ENCODE measurements at regions not wholly inside any gene's neighbourhood (a gene's known extent, or its start where the extent isn't known, plus 50 kb on each side); places are given as distances from the start of the nearest gene placed in this dataset.
A peak's percentile ranks its signal among the peaks of the same experiment; 100 is the strongest.

GRCh38 chr12:60148831-60149230 lies 553.0 kb downstream of the SLC16A7 start:
- no peak for DNase-seq

GRCh38 chr12:60152756-60153155 lies 556.9 kb downstream of the SLC16A7 start:
- no peak for DNase-seq

GRCh38 chr12:60159761-60160160 lies 563.9 kb downstream of the SLC16A7 start:
- DNase-seq = no peak

- DNase-seq = no peak
Measured at GRCh38 chr12:60162988-60163720, 567.3 kb downstream of the SLC16A7 start.

GRCh38 chr12:60165781-60166180 lies 570.0 kb downstream of the SLC16A7 start:
- no peak for DNase-seq

- DNase-seq = no peak
Measured at GRCh38 chr12:60168441-60168840, 572.6 kb downstream of the SLC16A7 start.

GRCh38 chr12:60169904-60170303 lies 574.1 kb downstream of the SLC16A7 start:
- DNase-seq = no peak

GRCh38 chr12:60172266-60173211 lies 576.7 kb downstream of the SLC16A7 start:
- no peak for DNase-seq

GRCh38 chr12:60173224-60174170 lies 577.7 kb downstream of the SLC16A7 start:
- DNase-seq = peak; percentile 6

- no peak for DNase-seq
Measured at GRCh38 chr12:60174476-60174875, 578.6 kb downstream of the SLC16A7 start.

GRCh38 chr12:60174941-60175340 lies 579.1 kb downstream of the SLC16A7 start:
- DNase-seq = no peak

GRCh38 chr12:60176891-60177290 lies 581.1 kb downstream of the SLC16A7 start:
- no peak for DNase-seq

GRCh38 chr12:60180298-60180697 lies 584.5 kb downstream of the SLC16A7 start:
- DNase-seq = no peak

GRCh38 chr12:60182354-60182753 lies 586.5 kb downstream of the SLC16A7 start:
- no peak for DNase-seq

GRCh38 chr12:60184096-60184495 lies 588.3 kb downstream of the SLC16A7 start:
- DNase-seq = no peak

GRCh38 chr12:60185060-60185459 lies 589.2 kb downstream of the SLC16A7 start:
- no peak for DNase-seq

GRCh38 chr12:60191271-60191670 lies 595.4 kb downstream of the SLC16A7 start:
- no peak for DNase-seq

GRCh38 chr12:60191676-60192359 lies 596.0 kb downstream of the SLC16A7 start:
- no peak for DNase-seq

GRCh38 chr12:60194678-60195077 lies 598.8 kb downstream of the SLC16A7 start:
- DNase-seq = no peak

GRCh38 chr12:60195483-60195882 lies 599.7 kb downstream of the SLC16A7 start:
- DNase-seq = no peak

GRCh38 chr12:60196366-60196765 lies 600.5 kb downstream of the SLC16A7 start:
- DNase-seq = no peak

- no peak for DNase-seq
Measured at GRCh38 chr12:60197589-60197988, 601.8 kb downstream of the SLC16A7 start.
